B cell (primary cell): ENCODE measurements at regions not wholly inside any gene's neighbourhood (a gene's known extent, or its start where the extent isn't known, plus 50 kb on each side); places are given as distances from the start of the nearest gene placed in this dataset.

Experiments used
- ATAC-seq: fragments of 200-7000 bp; cut with Tn5 transposase; one replicate; pipeline ENCODE4 v1.10.0; 2021; ENCODE audit warnings: low read depth, mild to moderate bottlenecking, moderate number of reproducible peaks, moderate library complexity
- CTCF ChIA-PET: fragments of 350-600 bp; sonication (Branson Sonifier 250); formaldehyde crosslinking; loops from one replicate; lab custom pipeline; 2021; ENCODE audit warnings: antibody characterized with exemption, inconsistent platforms; lab: Charles Lee
- POLR2A ChIA-PET: fragments of 350-600 bp; sonication (Branson Sonifier 250); formaldehyde crosslinking; loops from one replicate; lab custom pipeline; 2021; ENCODE audit warnings: antibody characterized with exemption; lab: Charles Lee
- DNase-seq: peaks from one replicate; pipeline ENCODE4 v3.0.0; 2013
- H2AFZ ChIP-seq: 2 replicates; pipeline ENCODE4 v1.6.1; 2012; ENCODE audit warnings: mild to moderate bottlenecking, low read depth, low read length; ENCODE audit not compliant: insufficient read depth, poor library complexity, severe bottlenecking
- H3K27ac ChIP-seq, 2 donors: 1 replicate in 1 of 2; 2 replicates in 1 of 2; pipeline ENCODE4 v1.5.1; 2012 to 2013; ENCODE audit warnings: low read length in 2 of 2, mild to moderate bottlenecking in 2 of 2, moderate library complexity in 1 of 2
- H3K27me3 ChIP-seq, 4 experiments: fragments of 200-600 bp in 1 of 4; sonication (generic) in 1 of 4; replicated peaks in 1 of 4; 1 replicate in 2 of 4; 2 replicates in 2 of 4; pipeline versions ENCODE4 v1.6.1 to v1.7.0; 2013 to 2016; ENCODE audit warnings: low read length in 3 of 4, mild to moderate bottlenecking in 2 of 4, mixed read lengths in 1 of 4, moderate library complexity in 1 of 4; ENCODE audit not compliant: insufficient read depth in 4 of 4, control insufficient read depth in 3 of 4; ENCODE audit errors: control extremely low read depth in 1 of 4
- H3K36me3 ChIP-seq, 2 experiments: replicated peaks in 1 of 2; 1 replicate in 1 of 2; 2 replicates in 1 of 2; pipeline versions ENCODE4 v1.6.1 to v1.7.1; 2013; ENCODE audit warnings: low read length in 1 of 2; ENCODE audit not compliant: insufficient read depth in 2 of 2, control insufficient read depth in 1 of 2; ENCODE audit errors: control extremely low read depth in 1 of 2, extremely low read depth in 1 of 2
- H3K4me1 ChIP-seq, 2 donors: fragments of 200-600 bp in 1 of 2; sonication (generic) in 1 of 2; 1 replicate in 1 of 2; 2 replicates in 1 of 2; pipeline versions ENCODE4 v1.5.1 to v1.6.1; 2013 to 2017; ENCODE audit warnings: low read length in 2 of 2; ENCODE audit not compliant: control insufficient read depth in 2 of 2, insufficient read depth in 2 of 2
- H3K4me2 ChIP-seq: replicated peaks from 2 replicates; pipeline ENCODE3; 2012; ENCODE audit warnings: mild to moderate bottlenecking, low read depth, low read length; ENCODE audit not compliant: poor library complexity, severe bottlenecking
- H3K4me3 ChIP-seq, 5 experiments: fragments of 200-600 bp in 1 of 5; sonication (generic) in 1 of 5; 1 replicate in 3 of 5; 2 replicates in 2 of 5; pipeline versions ENCODE4 v1.5.1 to v1.7.0; 2011 to 2016; ENCODE audit warnings: low read length in 4 of 5, mild to moderate bottlenecking in 4 of 5, low read depth in 2 of 5, control low read depth in 1 of 5, moderate library complexity in 1 of 5; ENCODE audit not compliant: insufficient read depth in 1 of 5; ENCODE audit errors: control extremely low read depth in 1 of 5, extremely low read depth in 1 of 5
- H3K79me2 ChIP-seq: fragments of 200-600 bp; sonication (generic); one replicate; pipeline ENCODE4 v1.6.0; 2016; ENCODE audit warnings: low read length; ENCODE audit not compliant: control insufficient read depth, insufficient read depth
- H3K9ac ChIP-seq: fragments of 200-600 bp; sonication (generic); 2 replicates; pipeline ENCODE4 v1.6.1; 2017; ENCODE audit warnings: mild to moderate bottlenecking, low read length, moderate library complexity
- H3K9me3 ChIP-seq, 3 donors: one replicate each; pipeline versions ENCODE4 v1.6.1 to v1.7.1; 2013; ENCODE audit warnings: low read length in 2 of 3; ENCODE audit not compliant: control insufficient read depth in 2 of 3, insufficient read depth in 1 of 3; ENCODE audit errors: control extremely low read depth in 1 of 3
- H4K20me1 ChIP-seq: 2 replicates; pipeline ENCODE4 v1.6.0; 2012; ENCODE audit warnings: mild to moderate bottlenecking, low read length; ENCODE audit not compliant: insufficient read depth, control insufficient read depth, poor library complexity, severe bottlenecking
- H3K27ac Mint-ChIP-seq: one replicate; pipeline ENCODE4 v1.8.0; 2021; ENCODE audit warnings: mixed read lengths
- H3K27me3 Mint-ChIP-seq: one replicate; pipeline ENCODE4 v1.8.0; 2021; ENCODE audit warnings: mixed read lengths
- H3K4me1 Mint-ChIP-seq: one replicate; pipeline ENCODE4 v1.8.0; 2021; ENCODE audit warnings: mixed read lengths
- H3K4me3 Mint-ChIP-seq: one replicate; pipeline ENCODE4 v1.8.0; 2021; ENCODE audit warnings: mixed read lengths
- H3K9me3 Mint-ChIP-seq: one replicate; pipeline ENCODE4 v1.8.0; 2022; ENCODE audit warnings: mixed read lengths; ENCODE audit not compliant: insufficient read depth
- EZH2 ChIP-seq: IDR thresholded peaks from 2 replicates; pipeline ENCODE4 v1.6.1; 2012; ENCODE audit warnings: borderline replicate concordance, low read depth, mild to moderate bottlenecking, moderate library complexity, low read length; ENCODE audit not compliant: insufficient read depth, poor library complexity, severe bottlenecking
- WGBS: methylation state at CpG from one replicate; pipeline ENCODE4 v1.1.5; 2013; ENCODE audit warnings: missing lambda C conversion rate; ENCODE audit not compliant: insufficient coverage; 5-methylcytosine and 5-hydroxymethylcytosine counted together
- intact Hi-C: fragments of 100-400 bp; cut with micrococcal nuclease; formaldehyde crosslinking; loops from one replicate; pipeline ENCODE4 v1.10.0; 2022
- TF ChIP-seq, protein P1 (sequence below): fragments of 200-600 bp; IDR thresholded peaks from one replicate; pipeline ENCODE4 v1.8.0; 2022; ENCODE audit warnings: antibody characterized with exemption, mild to moderate bottlenecking

DNA sequence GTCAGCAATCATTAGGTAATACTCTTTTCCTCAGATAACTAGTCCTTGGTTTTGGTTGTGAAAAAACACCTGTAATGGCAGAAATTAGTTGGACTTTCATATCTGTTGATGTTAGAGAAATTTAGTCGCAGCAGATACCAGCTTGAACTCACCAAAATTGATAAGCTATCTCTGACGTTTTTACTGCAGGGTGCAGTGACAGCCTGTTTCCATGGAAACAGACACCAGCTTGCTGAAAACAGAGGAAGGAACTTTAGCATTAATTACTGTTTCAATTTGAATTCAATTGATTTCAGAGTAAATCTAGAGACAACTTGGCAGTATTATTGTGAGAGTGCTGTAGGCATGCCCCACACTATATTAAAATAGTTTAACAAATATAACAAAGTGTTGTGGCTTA lies 246.5 kb downstream of the PPP1R2C start:
- WGBS, result no CpG with 5 or more reads among the region's 2 CpGs
- Histone ChIP-seq H3K27me3 (no peaks in the 10 kb centered on the region), H3K79me2 (no peaks in the 10 kb centered on the region), H3K4me1 (no peaks in the 10 kb centered on the region), H3K9me3 (no peaks in the 10 kb centered on the region), H3K36me3 (no peaks in the 10 kb centered on the region), H3K4me2 (no peak overlapping the region), H3K4me3 (no peak overlapping the region), H3K9ac (no peak overlapping the region), H2AFZ (no peak overlapping the region), H3K27ac (no peak overlapping the region), H4K20me1 (no peaks in the 10 kb centered on the region)
- CTCF ChIA-PET, result no interaction called here
- no peaks in the 10 kb centered on the region for H3K27me3 Mint-ChIP-seq
- POLR2A ChIA-PET, result no interaction called here
- no peaks in the 10 kb centered on the region for H3K4me1 Mint-ChIP-seq
- intact Hi-C loops, result no loop called here
- peaks cover 3% of the 10 kb centered on the region for H3K9me3 Mint-ChIP-seq
- no peak overlapping the region for H3K4me3 Mint-ChIP-seq
- TF ChIP-seq, protein P1, sequence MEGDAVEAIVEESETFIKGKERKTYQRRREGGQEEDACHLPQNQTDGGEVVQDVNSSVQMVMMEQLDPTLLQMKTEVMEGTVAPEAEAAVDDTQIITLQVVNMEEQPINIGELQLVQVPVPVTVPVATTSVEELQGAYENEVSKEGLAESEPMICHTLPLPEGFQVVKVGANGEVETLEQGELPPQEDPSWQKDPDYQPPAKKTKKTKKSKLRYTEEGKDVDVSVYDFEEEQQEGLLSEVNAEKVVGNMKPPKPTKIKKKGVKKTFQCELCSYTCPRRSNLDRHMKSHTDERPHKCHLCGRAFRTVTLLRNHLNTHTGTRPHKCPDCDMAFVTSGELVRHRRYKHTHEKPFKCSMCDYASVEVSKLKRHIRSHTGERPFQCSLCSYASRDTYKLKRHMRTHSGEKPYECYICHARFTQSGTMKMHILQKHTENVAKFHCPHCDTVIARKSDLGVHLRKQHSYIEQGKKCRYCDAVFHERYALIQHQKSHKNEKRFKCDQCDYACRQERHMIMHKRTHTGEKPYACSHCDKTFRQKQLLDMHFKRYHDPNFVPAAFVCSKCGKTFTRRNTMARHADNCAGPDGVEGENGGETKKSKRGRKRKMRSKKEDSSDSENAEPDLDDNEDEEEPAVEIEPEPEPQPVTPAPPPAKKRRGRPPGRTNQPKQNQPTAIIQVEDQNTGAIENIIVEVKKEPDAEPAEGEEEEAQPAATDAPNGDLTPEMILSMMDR, result no peak
- TF ChIP-seq EZH2, result no peak
- DNase-seq (no peak), ATAC-seq (no peak)
- H3K27ac Mint-ChIP-seq, result no peak overlapping the region

DNA sequence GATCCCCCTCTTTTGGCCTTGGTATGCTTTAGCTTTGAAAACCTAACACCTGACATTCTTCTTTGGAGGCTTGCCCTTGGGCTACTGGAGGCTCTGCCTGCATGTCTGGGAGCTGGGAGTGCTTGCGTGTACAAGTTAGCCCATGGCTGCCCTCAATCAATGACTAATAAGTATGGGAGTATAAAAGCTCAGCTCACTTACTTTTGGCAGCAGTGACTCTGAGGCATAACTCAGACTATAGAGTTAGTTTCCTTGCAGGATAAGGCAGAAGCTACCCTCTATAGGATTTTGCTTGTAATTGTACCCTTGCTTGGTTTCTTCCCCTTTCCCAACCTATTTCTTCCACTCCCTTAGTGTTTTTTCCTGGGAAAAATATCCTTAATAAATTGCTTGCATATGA lies 247.9 kb downstream of the PPP1R2C start:
- no peak overlapping the region for H3K9ac ChIP-seq
- H3K79me2 ChIP-seq, result no peaks in the 10 kb centered on the region
- no peaks in the 10 kb centered on the region for H3K9me3 ChIP-seq
- H2AFZ ChIP-seq, result no peak overlapping the region
- no peak overlapping the region for H3K27ac Mint-ChIP-seq
- no peak for DNase-seq
- H3K4me1 Mint-ChIP-seq, result no peaks in the 10 kb centered on the region
- ChIA-PET POLR2A (no interaction called here), CTCF (no interaction called here)
- intact Hi-C loops, result no loop called here
- no peak overlapping the region for H3K4me3 ChIP-seq
- H3K27me3 Mint-ChIP-seq, result no peaks in the 10 kb centered on the region
- no peak overlapping the region for H3K27ac ChIP-seq
- no peaks in the 10 kb centered on the region for H3K4me1 ChIP-seq
- no peaks in the 10 kb centered on the region for H3K27me3 ChIP-seq
- H4K20me1 ChIP-seq, result no peaks in the 10 kb centered on the region
- peaks cover 3% of the 10 kb centered on the region for H3K9me3 Mint-ChIP-seq
- H3K4me2 ChIP-seq, result no peak overlapping the region
- H3K4me3 Mint-ChIP-seq, result no peak overlapping the region
- H3K36me3 ChIP-seq, result no peaks in the 10 kb centered on the region
- no CpG with 5 or more reads among the region's 1 CpG for WGBS
- no peak for TF ChIP-seq EZH2
- no peak for ATAC-seq
